Activated T-cell treated with anti-CD3 and anti-CD28 coated beads, Interleukin-2, amount 50 U/mL, for 72 hours (primary cell): ENCODE measurements at regions not wholly inside any gene's neighbourhood (a gene's known extent, or its start where the extent isn't known, plus 50 kb on each side); places are given as distances from the start of the nearest gene placed in this dataset.

ENCODE experiments used
- ATAC-seq, 2 donors: fragments of 150-1000 bp; cut with Tn5 transposase; replicated peaks in 1 of 2; 2 replicates each; pipeline ENCODE4 v1.10.0; 2021; ENCODE audit warnings: moderate library complexity in 2 of 2, mild to moderate bottlenecking in 1 of 2
- DNase-seq, 2 donors: peaks; one replicate each; pipeline ENCODE4 v3.0.0; 2021 to 2022; ENCODE audit warnings: mixed read lengths in 1 of 2
- H3K27ac Mint-ChIP-seq: one replicate; pipeline ENCODE4 v1.8.0; 2022; ENCODE audit warnings: mild to moderate bottlenecking, moderate library complexity, mixed read lengths
- H3K27me3 Mint-ChIP-seq: one replicate; pipeline ENCODE4 v1.8.0; 2022; ENCODE audit warnings: low read depth, mixed read lengths
- H3K36me3 Mint-ChIP-seq, 2 donors: one replicate each; pipeline ENCODE4 v1.8.0; 2022; ENCODE audit warnings: mixed read lengths in 2 of 2, mild to moderate bottlenecking in 1 of 2; ENCODE audit not compliant: insufficient read depth in 2 of 2
- H3K4me1 Mint-ChIP-seq: one replicate; pipeline ENCODE4 v1.8.0; 2022; ENCODE audit warnings: low read depth, mixed read lengths
- H3K4me3 Mint-ChIP-seq, 2 donors: one replicate each; pipeline ENCODE4 v1.8.0; 2022; ENCODE audit warnings: mild to moderate bottlenecking in 2 of 2, mixed read lengths in 2 of 2, moderate library complexity in 2 of 2
- H3K9me3 Mint-ChIP-seq, 2 donors: one replicate each; pipeline ENCODE4 v1.8.0; 2022; ENCODE audit warnings: mixed read lengths in 2 of 2

- Mint-ChIP-seq H3K4me1 (no peaks in the 10 kb centered on the region), H3K9me3 (peaks cover 3 to 4% of the 10 kb centered on the region in 2 donors), H3K27ac (no peak overlapping the region), H3K36me3 (no peaks in the 10 kb centered on the region), H3K27me3 (no peaks in the 10 kb centered on the region), H3K4me3 (no peak overlapping the region)
- ATAC-seq (no peak), DNase-seq (no peak)
These were observed 258.5 kb downstream of the NOVA1 start for GRCh38 chr14:26339381-26339780.

DNA sequence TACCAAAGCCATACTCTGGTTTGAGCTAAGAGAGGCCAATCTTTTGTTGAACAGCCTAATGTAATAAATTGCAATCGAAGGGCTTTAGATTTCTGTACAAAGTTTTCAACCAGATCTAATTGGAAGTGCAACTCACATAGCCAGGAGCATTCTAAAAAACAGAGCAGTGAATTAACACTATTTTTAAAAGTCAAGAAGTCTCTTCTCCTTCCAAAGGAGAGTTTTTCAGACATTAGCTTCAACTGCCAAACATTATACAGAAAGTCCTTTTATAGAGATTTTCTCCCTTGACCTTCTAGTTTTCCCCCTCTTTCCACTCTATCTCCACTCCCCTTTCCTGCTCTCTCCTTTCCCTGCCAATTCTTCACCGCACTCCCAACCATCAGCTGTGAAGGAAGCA, 259.6 kb downstream of the NOVA1 start:
- Mint-ChIP-seq H3K4me1 (no peaks in the 10 kb centered on the region), H3K9me3 (peaks cover 0 to 6% of the 10 kb centered on the region in 2 donors), H3K4me3 (no peak overlapping the region), H3K27me3 (no peaks in the 10 kb centered on the region), H3K27ac (no peak overlapping the region), H3K36me3 (peaks cover 1 to 3% of the 10 kb centered on the region in 2 donors)
- no peak for DNase-seq
- no peak for ATAC-seq

GRCh38 chr14:26334288-26334687, 263.5 kb downstream of the NOVA1 start:
- DNase-seq (no peak), ATAC-seq (no peak)
- H3K9me3 Mint-ChIP-seq = peaks cover 1 to 8% of the 10 kb centered on the region in 2 donors
- H3K4me1 Mint-ChIP-seq = no peaks in the 10 kb centered on the region
- no peak overlapping the region for H3K27ac Mint-ChIP-seq
- H3K36me3 Mint-ChIP-seq = peaks cover 1 to 3% of the 10 kb centered on the region in 2 donors
- H3K4me3 Mint-ChIP-seq = no peak overlapping the region
- H3K27me3 Mint-ChIP-seq = no peaks in the 10 kb centered on the region

GRCh38 chr14:26332966-26333365, 264.9 kb downstream of the NOVA1 start:
- Mint-ChIP-seq H3K27ac (no peak overlapping the region), H3K27me3 (no peaks in the 10 kb centered on the region), H3K36me3 (peaks cover 1 to 3% of the 10 kb centered on the region in 2 donors), H3K4me3 (no peak overlapping the region), H3K9me3 (peaks cover 3 to 11% of the 10 kb centered on the region in 2 donors), H3K4me1 (no peaks in the 10 kb centered on the region)
- no peak for DNase-seq
- no peak for ATAC-seq

GRCh38 chr14:26330982-26331381, 266.9 kb downstream of the NOVA1 start:
- Mint-ChIP-seq H3K4me3 (no peak overlapping the region), H3K4me1 (no peaks in the 10 kb centered on the region), H3K36me3 (peaks cover 1 to 3% of the 10 kb centered on the region in 2 donors), H3K27me3 (no peaks in the 10 kb centered on the region), H3K27ac (no peak overlapping the region), H3K9me3 (peaks cover 3 to 11% of the 10 kb centered on the region in 2 donors)
- ATAC-seq (no peak), DNase-seq (no peak)

DNA sequence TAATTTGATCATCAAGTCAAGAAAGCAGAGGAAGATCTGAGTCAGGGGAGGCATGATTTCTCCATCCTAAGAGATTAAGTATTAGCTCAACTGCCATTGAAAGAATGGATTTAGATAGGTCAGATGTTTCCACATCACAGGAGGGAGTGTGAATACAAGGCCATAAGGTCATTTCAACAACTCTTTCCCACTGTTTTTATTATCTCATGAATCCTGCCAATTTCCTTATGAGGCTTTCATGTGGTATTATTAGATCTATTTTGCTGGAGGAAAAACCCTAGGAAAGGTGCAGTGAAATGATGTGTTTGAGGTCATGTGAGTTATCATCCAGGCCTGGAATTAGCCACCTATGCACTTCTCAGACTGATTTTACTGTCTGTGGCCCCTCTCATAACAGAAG, 269.0 kb downstream of the NOVA1 start:
- Mint-ChIP-seq H3K4me1 (no peaks in the 10 kb centered on the region), H3K4me3 (no peak overlapping the region), H3K36me3 (peaks cover 1 to 3% of the 10 kb centered on the region in 2 donors), H3K27me3 (no peaks in the 10 kb centered on the region), H3K9me3 (peaks cover 3 to 13% of the 10 kb centered on the region in 2 donors), H3K27ac (no peak overlapping the region)
- ATAC-seq (no peak), DNase-seq (no peak)

- peaks cover 6 to 20% of the 10 kb centered on the region in 2 donors for H3K9me3 Mint-ChIP-seq
- no peaks in the 10 kb centered on the region for H3K27me3 Mint-ChIP-seq
- no peak overlapping the region for H3K4me3 Mint-ChIP-seq
- no peaks in the 10 kb centered on the region for H3K4me1 Mint-ChIP-seq
- H3K36me3 Mint-ChIP-seq = no peaks in the 10 kb centered on the region
- no peak overlapping the region for H3K27ac Mint-ChIP-seq
- no peak for ATAC-seq
- DNase-seq = no peak
These were observed 274.0 kb downstream of the NOVA1 start for GRCh38 chr14:26323869-26324268.

DNA sequence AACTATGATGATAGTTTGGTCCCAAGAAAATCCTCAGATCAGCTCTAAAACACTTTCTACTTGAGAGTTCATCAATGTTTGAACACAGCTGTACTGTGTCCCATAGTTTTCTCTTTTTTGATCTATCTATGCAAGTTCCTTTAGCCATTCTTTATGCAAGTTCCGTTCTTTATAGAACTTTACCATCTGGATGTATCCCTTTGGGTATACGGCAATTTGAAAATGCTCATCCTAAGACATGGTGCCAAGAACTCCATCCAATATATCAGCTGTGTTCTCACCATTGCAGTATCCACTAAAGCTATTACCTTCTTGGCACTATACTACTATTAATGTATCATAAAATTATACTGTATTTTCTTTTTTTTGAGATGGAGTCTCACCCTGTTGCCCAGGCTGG, 276.9 kb downstream of the NOVA1 start:
- no peaks in the 10 kb centered on the region for H3K27me3 Mint-ChIP-seq
- H3K4me3 Mint-ChIP-seq = no peak overlapping the region
- H3K36me3 Mint-ChIP-seq = no peaks in the 10 kb centered on the region
- DNase-seq (no peak), ATAC-seq (no peak)
- H3K9me3 Mint-ChIP-seq = peaks cover 6 to 15% of the 10 kb centered on the region in 2 donors
- H3K4me1 Mint-ChIP-seq = no peaks in the 10 kb centered on the region
- H3K27ac Mint-ChIP-seq = no peak overlapping the region

- Mint-ChIP-seq H3K4me1 (no peaks in the 10 kb centered on the region), H3K27me3 (no peaks in the 10 kb centered on the region), H3K27ac (no peak overlapping the region), H3K4me3 (no peak overlapping the region), H3K36me3 (no peaks in the 10 kb centered on the region), H3K9me3 (peaks cover 6 to 14% of the 10 kb centered on the region in 2 donors)
- DNase-seq = no peak
- no peak for ATAC-seq
These were observed 278.5 kb downstream of the NOVA1 start for GRCh38 chr14:26319139-26319864.

- ATAC-seq = no peak
- Mint-ChIP-seq H3K9me3 (peaks cover 4 to 20% of the 10 kb centered on the region in 2 donors), H3K36me3 (peaks cover 0 to 4% of the 10 kb centered on the region in 2 donors), H3K4me3 (no peak overlapping the region), H3K27ac (no peak overlapping the region), H3K4me1 (no peaks in the 10 kb centered on the region), H3K27me3 (no peaks in the 10 kb centered on the region)
- no peak for DNase-seq
These were observed 293.8 kb downstream of the NOVA1 start for GRCh38 chr14:26304056-26304455.

- ATAC-seq (no peak), DNase-seq (no peak)
- Mint-ChIP-seq H3K36me3 (peaks cover 1 to 5% of the 10 kb centered on the region in 2 donors), H3K9me3 (peaks cover 9 to 15% of the 10 kb centered on the region in 2 donors), H3K4me3 (no peak overlapping the region), H3K27ac (no peak overlapping the region), H3K4me1 (no peaks in the 10 kb centered on the region), H3K27me3 (no peaks in the 10 kb centered on the region)
These were observed 303.9 kb downstream of the NOVA1 start for GRCh38 chr14:26293909-26294308.

DNA sequence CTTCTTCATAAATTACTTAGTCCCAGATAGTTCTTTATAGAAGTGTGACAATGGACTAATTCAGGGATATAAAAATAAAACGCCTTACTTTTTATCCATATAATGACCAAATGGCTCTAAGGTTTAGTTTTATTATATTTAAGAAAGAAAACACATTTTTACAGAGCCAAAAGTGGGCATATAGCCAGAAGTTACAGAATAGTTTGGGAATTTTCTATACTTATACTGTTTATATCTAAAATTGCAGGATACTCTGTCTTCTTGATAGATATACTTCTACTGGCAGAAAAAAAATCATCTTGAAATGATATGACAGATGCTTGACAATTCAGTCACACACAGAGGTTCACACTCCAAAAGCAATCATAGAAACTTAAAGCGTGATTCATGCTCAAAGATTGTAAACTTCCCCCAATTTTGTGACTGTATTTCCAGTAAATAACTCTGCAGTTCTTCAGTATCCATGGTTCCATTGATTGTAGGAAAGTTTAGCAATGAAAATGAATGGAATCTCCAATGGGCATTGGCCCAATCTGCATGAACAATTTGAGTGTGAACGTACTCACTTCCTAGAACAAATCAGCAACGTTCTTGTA, 307.8 kb downstream of the NOVA1 start:
- H3K9me3 Mint-ChIP-seq = peaks cover 7 to 12% of the 10 kb centered on the region in 2 donors
- H3K27ac Mint-ChIP-seq = no peak overlapping the region

DNA sequence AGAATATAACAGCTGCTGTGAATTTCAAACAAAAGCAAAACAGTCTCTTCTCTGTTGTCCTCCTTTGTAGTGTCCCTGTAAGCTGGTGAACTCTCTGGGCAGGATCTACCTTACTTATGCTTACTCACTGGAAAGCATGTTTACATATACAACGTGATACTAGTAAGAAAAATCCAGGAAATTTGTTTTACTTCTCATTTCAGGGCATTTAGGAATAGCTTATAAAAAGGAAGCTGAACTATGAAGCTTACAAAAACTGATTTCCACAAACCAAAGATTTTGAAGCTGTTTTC, 311.0 kb downstream of the NOVA1 start:
- Mint-ChIP-seq H3K4me3 (no peak overlapping the region), H3K27ac (no peak overlapping the region), H3K27me3 (no peaks in the 10 kb centered on the region), H3K36me3 (peaks cover 0 to 1% of the 10 kb centered on the region in 2 donors), H3K9me3 (peaks cover 4 to 5% of the 10 kb centered on the region in 2 donors), H3K4me1 (no peaks in the 10 kb centered on the region)
- ATAC-seq (no peak), DNase-seq (no peak)

More for the DNA sequence above, 307.8 kb downstream of the NOVA1 start:
- DNase-seq = no peak
- Mint-ChIP-seq H3K4me3 (no peak overlapping the region), H3K27me3 (no peaks in the 10 kb centered on the region), H3K4me1 (no peaks in the 10 kb centered on the region), H3K36me3 (peaks cover under 1 to 1% of the 10 kb centered on the region in 2 donors)
- ATAC-seq = no peak
